GM06990 (cell line): ENCODE measurements at regions not wholly inside any gene's neighbourhood (a gene's known extent, or its start where the extent isn't known, plus 50 kb on each side); places are given as distances from the start of the nearest gene placed in this dataset.
"Not testable (repeated sequence)": the region's sequence is repeated elsewhere in the genome, so short reads cannot be mapped to it uniquely, and the experiment has no call there.

ENCODE experiments used
- DNase-seq: peaks from one replicate; pipeline ENCODE4 v3.0.0-alpha.2; 2011; ENCODE audit not compliant: insufficient read length; ENCODE audit errors: extremely low read depth
- H3K27me3 ChIP-seq: replicated peaks from 2 replicates; pipeline ENCODE4 v1.6.0; 2011; ENCODE audit warnings: low read length; ENCODE audit not compliant: control insufficient read depth, insufficient read depth
- H3K36me3 ChIP-seq: 2 replicates; pipeline ENCODE4 v1.5.1; 2011; ENCODE audit warnings: low read length; ENCODE audit not compliant: control insufficient read depth, insufficient read depth
- H3K4me3 ChIP-seq: replicated peaks from 2 replicates; pipeline ENCODE4 v1.5.1; 2011; ENCODE audit warnings: low read depth, mild to moderate bottlenecking, control low read depth, low read length
- TF ChIP-seq, protein P1 (sequence below): IDR thresholded peaks from 2 replicates; pipeline ENCODE4 v1.5.1; 2011; ENCODE audit warnings: low read length, control low read depth, mild to moderate bottlenecking, inconsistent platforms; ENCODE audit not compliant: insufficient read depth, poor library complexity, severe bottlenecking

DNA sequence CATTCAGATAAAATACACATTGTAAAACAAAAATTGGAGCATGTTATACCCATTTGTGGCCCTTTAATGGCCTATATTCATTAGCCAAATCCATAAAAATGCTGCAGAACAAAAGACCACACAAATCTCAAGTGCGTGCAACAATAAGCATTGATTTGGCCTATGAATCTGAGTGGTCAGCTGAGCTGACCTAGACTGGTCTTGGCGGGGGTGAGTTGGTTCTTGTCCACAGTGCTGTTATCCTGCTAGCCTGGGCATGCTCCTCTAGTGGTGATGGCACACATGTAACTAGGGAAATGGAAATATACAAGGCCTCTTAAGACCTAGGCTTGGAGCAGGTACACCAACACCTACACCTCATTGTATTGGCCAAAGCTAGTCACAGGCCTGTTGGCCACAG, 122.2 kb upstream of the TBCA start:
- Histone ChIP-seq H3K27me3 (no peaks in the 10 kb centered on the region), H3K4me3 (no peak overlapping the region), H3K36me3 (no peaks in the 10 kb centered on the region)
- TF ChIP-seq, protein P1, sequence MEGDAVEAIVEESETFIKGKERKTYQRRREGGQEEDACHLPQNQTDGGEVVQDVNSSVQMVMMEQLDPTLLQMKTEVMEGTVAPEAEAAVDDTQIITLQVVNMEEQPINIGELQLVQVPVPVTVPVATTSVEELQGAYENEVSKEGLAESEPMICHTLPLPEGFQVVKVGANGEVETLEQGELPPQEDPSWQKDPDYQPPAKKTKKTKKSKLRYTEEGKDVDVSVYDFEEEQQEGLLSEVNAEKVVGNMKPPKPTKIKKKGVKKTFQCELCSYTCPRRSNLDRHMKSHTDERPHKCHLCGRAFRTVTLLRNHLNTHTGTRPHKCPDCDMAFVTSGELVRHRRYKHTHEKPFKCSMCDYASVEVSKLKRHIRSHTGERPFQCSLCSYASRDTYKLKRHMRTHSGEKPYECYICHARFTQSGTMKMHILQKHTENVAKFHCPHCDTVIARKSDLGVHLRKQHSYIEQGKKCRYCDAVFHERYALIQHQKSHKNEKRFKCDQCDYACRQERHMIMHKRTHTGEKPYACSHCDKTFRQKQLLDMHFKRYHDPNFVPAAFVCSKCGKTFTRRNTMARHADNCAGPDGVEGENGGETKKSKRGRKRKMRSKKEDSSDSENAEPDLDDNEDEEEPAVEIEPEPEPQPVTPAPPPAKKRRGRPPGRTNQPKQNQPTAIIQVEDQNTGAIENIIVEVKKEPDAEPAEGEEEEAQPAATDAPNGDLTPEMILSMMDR = no peak
- DNase-seq = no peak

DNA sequence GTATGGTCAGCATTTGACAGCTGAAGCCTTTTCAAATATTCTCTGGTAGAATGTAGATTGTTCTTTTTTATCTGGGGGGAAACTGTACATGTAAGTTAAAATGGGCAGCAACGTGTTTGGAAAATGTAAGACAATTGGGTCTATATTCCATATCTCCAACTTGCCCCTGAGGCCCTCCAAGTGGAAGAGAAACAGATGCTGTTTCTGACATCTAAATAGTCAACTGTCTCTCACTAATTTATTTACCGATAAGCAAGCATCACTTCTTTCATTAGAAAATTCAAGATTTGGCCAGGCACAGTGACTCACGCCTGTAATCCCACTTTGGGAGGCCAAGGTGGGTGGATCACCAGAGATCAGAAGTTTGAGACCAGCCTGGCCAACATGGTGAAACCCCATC, 120.2 kb upstream of the TBCA start:
- DNase-seq = no peak
- H3K36me3 ChIP-seq = no peaks in the 10 kb centered on the region
- H3K27me3 ChIP-seq = no peaks in the 10 kb centered on the region
- H3K4me3 ChIP-seq = no peak overlapping the region
- TF ChIP-seq, protein P1 = no peak

DNA sequence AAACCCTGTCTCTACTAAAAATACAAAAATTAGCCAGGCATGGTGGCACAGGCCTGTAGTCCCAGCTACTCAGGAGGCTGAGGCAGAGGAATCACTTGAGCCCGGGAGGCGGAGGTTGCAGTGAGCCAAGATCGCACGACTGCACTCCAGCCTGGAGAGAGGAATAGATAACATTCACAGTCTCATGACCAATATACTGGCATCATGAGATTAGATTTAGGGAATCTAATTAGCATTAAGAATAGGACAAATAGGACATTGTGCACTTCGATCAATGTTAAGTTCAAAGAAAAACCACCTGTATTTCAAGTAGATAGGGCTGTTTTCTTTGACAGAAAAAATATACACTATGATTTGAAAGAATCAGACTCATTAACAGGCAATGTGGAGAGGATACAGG, 118.0 kb upstream of the TBCA start:
- H3K36me3 ChIP-seq, DNase-seq, H3K27me3 ChIP-seq, H3K4me3 ChIP-seq: not testable (repeated sequence)

- no peak for DNase-seq
- TF ChIP-seq, protein P1 = no peak
Observed at GRCh38 chr5:77893225-77893860, 117.2 kb upstream of the TBCA start.

DNA sequence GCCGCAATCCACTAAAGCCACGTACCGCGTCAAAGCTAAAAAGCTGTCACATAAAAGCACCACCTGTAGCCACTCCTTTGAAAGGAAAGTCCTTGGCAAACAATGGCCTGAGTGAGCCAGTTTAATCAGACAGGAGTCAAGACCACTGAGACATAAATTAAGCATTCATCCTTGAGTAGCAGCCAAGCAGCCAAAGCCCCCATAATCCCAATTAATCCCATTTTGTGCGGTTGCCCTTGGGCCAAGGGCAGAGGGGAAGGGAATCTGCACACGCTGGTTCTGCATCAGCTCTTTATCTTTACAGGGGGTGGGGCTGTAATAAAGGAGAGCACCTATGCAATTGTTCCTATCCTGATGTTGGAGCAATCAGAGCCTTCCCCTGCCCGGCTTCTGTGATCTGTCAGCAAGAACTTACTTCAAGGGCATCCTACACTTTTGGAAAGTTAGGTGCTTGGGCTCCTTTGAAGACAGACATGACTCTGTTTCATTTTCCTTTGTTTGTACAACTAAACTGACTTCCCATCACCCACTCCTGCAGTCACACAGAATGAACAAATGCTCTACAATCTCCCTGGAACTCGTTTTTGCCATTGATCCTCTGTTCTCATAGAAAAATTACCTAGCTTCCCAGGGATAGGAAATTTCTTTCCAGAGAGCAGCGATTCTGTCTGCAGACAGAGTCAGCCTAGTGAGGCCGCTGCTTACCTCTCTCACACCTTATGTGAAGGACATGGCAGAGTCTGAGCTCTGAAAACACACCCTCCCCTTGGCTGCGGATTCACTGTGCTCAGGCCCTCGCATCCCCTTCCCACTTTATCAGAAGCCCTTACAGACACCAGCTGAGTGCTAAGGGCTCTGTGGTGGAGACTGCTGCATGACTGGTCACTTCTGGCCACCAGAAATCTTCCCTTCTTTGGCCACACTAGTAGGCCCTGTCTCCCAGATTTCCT, 116.2 kb upstream of the TBCA start:
- no peak for DNase-seq
- no peaks in the 10 kb centered on the region for H3K36me3 ChIP-seq
- H3K4me3 ChIP-seq = no peak overlapping the region
- TF ChIP-seq, protein P1 = no peak
- H3K27me3 ChIP-seq = no peaks in the 10 kb centered on the region

More at GRCh38 chr5:77893225-77893860, 117.2 kb upstream of the TBCA start:
- no peaks in the 10 kb centered on the region for H3K27me3 ChIP-seq
- H3K36me3 ChIP-seq = no peaks in the 10 kb centered on the region
- no peak overlapping the region for H3K4me3 ChIP-seq

DNA sequence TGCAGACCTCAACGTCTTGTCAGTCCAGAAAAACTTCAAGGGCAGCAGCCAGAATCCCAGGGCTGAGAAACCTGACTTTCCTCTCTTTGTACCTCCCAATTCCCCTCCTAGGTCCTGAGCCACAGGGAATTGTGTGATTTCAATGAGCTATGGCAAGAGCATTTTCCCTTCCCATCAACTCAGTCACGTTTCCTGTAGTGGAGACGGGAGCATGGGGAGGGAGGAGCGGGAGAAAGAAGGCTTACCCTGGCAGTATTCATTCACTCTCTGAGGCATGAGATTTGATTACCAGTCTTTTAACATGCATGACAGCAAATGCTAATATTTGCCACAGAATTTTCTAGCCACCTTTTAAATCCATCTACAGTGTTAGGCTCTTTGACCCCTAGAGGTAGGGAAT, 109.4 kb upstream of the TBCA start:
- TF ChIP-seq, protein P1 = no peak
- H3K27me3 ChIP-seq = no peaks in the 10 kb centered on the region
- DNase-seq = no peak
- H3K36me3 ChIP-seq = no peaks in the 10 kb centered on the region
- no peak overlapping the region for H3K4me3 ChIP-seq
